NCI-H128 (cell line): ENCODE measurements at regions not wholly inside any gene's neighbourhood (a gene's known extent, or its start where the extent isn't known, plus 50 kb on each side); places are given as distances from the start of the nearest gene placed in this dataset.

Source experiments
- DNase-seq: peaks from one replicate; lab custom pipeline; 2025; ENCODE audit not compliant: unreplicated experiment; lab: John Stamatoyannopoulos, UW

- DNase-seq: no peak
Measured at GRCh38 chr10:131728286-131729228, 172.3 kb upstream of the PPP2R2D start.

- no peak for DNase-seq
Measured at GRCh38 chr10:131729361-131729760, 171.4 kb upstream of the PPP2R2D start.

- DNase-seq: no peak
Measured at GRCh38 chr10:131729938-131730660, 170.7 kb upstream of the PPP2R2D start.

GRCh38 chr10:131730771-131731497, 169.9 kb upstream of the PPP2R2D start:
- no peak for DNase-seq

GRCh38 chr10:131731780-131732630, 168.8 kb upstream of the PPP2R2D start:
- no peak for DNase-seq

GRCh38 chr10:131732631-131733127, 168.1 kb upstream of the PPP2R2D start:
- DNase-seq: no peak

- DNase-seq: no peak
Measured at GRCh38 chr10:131733596-131733995, 167.2 kb upstream of the PPP2R2D start.

- DNase-seq: no peak
Measured at GRCh38 chr10:131735577-131735976, 165.2 kb upstream of the PPP2R2D start.

- DNase-seq: no peak
Measured at GRCh38 chr10:131736321-131736980, 164.4 kb upstream of the PPP2R2D start.

GRCh38 chr10:131737543-131738395, 163.0 kb upstream of the PPP2R2D start:
- no peak for DNase-seq

GRCh38 chr10:131738396-131738735, 162.4 kb upstream of the PPP2R2D start:
- no peak for DNase-seq

GRCh38 chr10:131739206-131739605, 161.6 kb upstream of the PPP2R2D start:
- no peak for DNase-seq

- DNase-seq: no peak
Measured at GRCh38 chr10:131742500-131742951, 158.3 kb upstream of the PPP2R2D start.

GRCh38 chr10:131743190-131744151, 157.3 kb upstream of the PPP2R2D start:
- no peak for DNase-seq

GRCh38 chr10:131744346-131744745, 156.5 kb upstream of the PPP2R2D start:
- no peak for DNase-seq

GRCh38 chr10:131745591-131745990, 155.2 kb upstream of the PPP2R2D start:
- DNase-seq: no peak

GRCh38 chr10:131746241-131746711, 154.5 kb upstream of the PPP2R2D start:
- DNase-seq: no peak

- DNase-seq: no peak
Measured at GRCh38 chr10:131746785-131747184, 154.0 kb upstream of the PPP2R2D start.
